ENCODE measurements at regions not wholly inside any gene's neighbourhood (a gene's known extent, or its start where the extent isn't known, plus 50 kb on each side); places are given as distances from the start of the nearest gene placed in this dataset.

- Histone ChIP-seq H3K36me3 (no peaks in the 10 kb centered on the region), H3K27me3 (no peaks in the 10 kb centered on the region), H3K9me3 (no peaks in the 10 kb centered on the region), H3K4me3 (ENCODE audit: low read depth, low read length) (no peak overlapping the region), H3K4me1 (no peaks in the 10 kb centered on the region)
- TF ChIP-seq CTCF (IDR thresholded peaks at IDR 0.05; ENCODE audit: low read depth, low read length): peak; percentile 37
- DNase-seq: no peak
Measured at GRCh38 chr3:94990952-94991705, 928.3 kb downstream of the NSUN3 start.

GRCh38 chr3:94996743-94997142 is 933.9 kb downstream of the NSUN3 start:
- H3K36me3 ChIP-seq: no peaks in the 10 kb centered on the region
- DNase-seq: no peak
- no peaks in the 10 kb centered on the region for H3K27me3 ChIP-seq
- no peak overlapping the region for H3K4me3 ChIP-seq (ENCODE audit: low read depth, low read length)
- TF ChIP-seq CTCF (IDR thresholded peaks at IDR 0.05; ENCODE audit: low read depth, low read length): no peak
- no peaks in the 10 kb centered on the region for H3K4me1 ChIP-seq
- no peaks in the 10 kb centered on the region for H3K9me3 ChIP-seq

- no peak for DNase-seq
- Histone ChIP-seq H3K27me3 (no peaks in the 10 kb centered on the region), H3K36me3 (no peaks in the 10 kb centered on the region), H3K9me3 (no peaks in the 10 kb centered on the region), H3K4me1 (no peaks in the 10 kb centered on the region), H3K4me3 (ENCODE audit: low read depth, low read length) (no peak overlapping the region)
- TF ChIP-seq CTCF (IDR thresholded peaks at IDR 0.05; ENCODE audit: low read depth, low read length): no peak
Measured at GRCh38 chr3:95002438-95003046, 939.7 kb downstream of the NSUN3 start.

GRCh38 chr3:95028688-95029087 is 965.8 kb downstream of the NSUN3 start:
- Histone ChIP-seq H3K4me1 (no peaks in the 10 kb centered on the region), H3K9me3 (no peaks in the 10 kb centered on the region), H3K36me3 (no peaks in the 10 kb centered on the region), H3K27me3 (no peaks in the 10 kb centered on the region), H3K4me3 (ENCODE audit: low read depth, low read length) (no peak overlapping the region)
- no peak for TF ChIP-seq CTCF (IDR thresholded peaks at IDR 0.05; ENCODE audit: low read depth, low read length)
- DNase-seq: no peak

- Histone ChIP-seq H3K9me3 (no peaks in the 10 kb centered on the region), H3K4me1 (no peaks in the 10 kb centered on the region), H3K36me3 (no peaks in the 10 kb centered on the region), H3K4me3 (ENCODE audit: low read depth, low read length) (no peak overlapping the region), H3K27me3 (no peaks in the 10 kb centered on the region)
- DNase-seq: no peak
- TF ChIP-seq CTCF (IDR thresholded peaks at IDR 0.05; ENCODE audit: low read depth, low read length): no peak
Measured at GRCh38 chr3:95029644-95030043, 966.8 kb downstream of the NSUN3 start.

- Histone ChIP-seq H3K36me3 (no peaks in the 10 kb centered on the region), H3K4me1 (no peaks in the 10 kb centered on the region), H3K9me3 (no peaks in the 10 kb centered on the region), H3K4me3 (ENCODE audit: low read depth, low read length) (no peak overlapping the region), H3K27me3 (no peaks in the 10 kb centered on the region)
- no peak for TF ChIP-seq CTCF (IDR thresholded peaks at IDR 0.05; ENCODE audit: low read depth, low read length)
- no peak for DNase-seq
Measured at GRCh38 chr3:95036526-95037021, 973.7 kb downstream of the NSUN3 start.
